PFSK-1 (cell line): ENCODE measurements at regions not wholly inside any gene's neighbourhood (a gene's known extent, or its start where the extent isn't known, plus 50 kb on each side); places are given as distances from the start of the nearest gene placed in this dataset.

Source experiments
- POLR2AphosphoS5 ChIP-seq: IDR thresholded peaks from 2 replicates; pipeline ENCODE4 v1.6.1; 2012; ENCODE audit warnings: low read depth, mild to moderate bottlenecking, control low read depth, low read length, moderate library complexity
- REST ChIP-seq, 2 experiments: IDR thresholded peaks; 2 replicates each; pipeline versions ENCODE4 v1.6.1 to v1.8.0; 2011 to 2012; ENCODE audit warnings: low read depth in 2 of 2, low read length in 2 of 2, control low read depth in 1 of 2, inconsistent platforms in 1 of 2, mild to moderate bottlenecking in 1 of 2, moderate library complexity in 1 of 2; ENCODE audit not compliant: insufficient read depth in 1 of 2
- TAF1 ChIP-seq: IDR thresholded peaks from 2 replicates; pipeline ENCODE4 v1.6.1; 2012; ENCODE audit warnings: low read length, control low read depth, borderline replicate concordance; ENCODE audit not compliant: insufficient read depth

DNA sequence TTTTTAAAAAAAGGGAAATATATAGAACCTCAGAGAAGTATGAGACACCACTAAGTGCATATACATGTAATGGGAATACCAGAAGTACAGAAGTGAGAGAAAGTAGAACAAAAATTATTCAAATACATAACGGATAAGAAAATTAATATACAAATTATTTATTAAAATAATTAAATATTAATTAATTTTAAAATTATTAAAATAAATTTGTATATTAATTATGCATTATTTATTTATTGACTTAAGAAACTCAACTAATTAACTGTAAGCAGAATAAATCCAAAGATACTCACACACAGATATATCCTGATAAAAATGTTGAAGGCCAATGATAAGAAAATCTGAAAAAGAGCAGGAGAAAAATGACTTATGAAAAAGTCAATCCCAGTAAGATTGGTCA lies 1333.5 kb upstream of the CELF2 start:
- TF ChIP-seq POLR2AphosphoS5 = no peak
- no peak for TF ChIP-seq TAF1
- TF ChIP-seq REST (IDR thresholded peaks at IDR 0.05; ENCODE audit: insufficient read depth in 1 of 2, low read depth in 2 of 2, low read length in 2 of 2) = no peak
